AG08395 (cell line): ENCODE measurements at regions not wholly inside any gene's neighbourhood (a gene's known extent, or its start where the extent isn't known, plus 50 kb on each side); places are given as distances from the start of the nearest gene placed in this dataset.
"Not testable (repeated sequence)": the region's sequence is repeated elsewhere in the genome, so short reads cannot be mapped to it uniquely, and the experiment has no call there.

Source experiments
- DNase-seq: peaks from one replicate; pipeline ENCODE4 v3.0.0; 2012; ENCODE audit warnings: mixed read lengths, low spot score

GRCh38 chr10:125605167-125605566, 77.8 kb downstream of the TEX36 start:
- DNase-seq = no peak

DNA sequence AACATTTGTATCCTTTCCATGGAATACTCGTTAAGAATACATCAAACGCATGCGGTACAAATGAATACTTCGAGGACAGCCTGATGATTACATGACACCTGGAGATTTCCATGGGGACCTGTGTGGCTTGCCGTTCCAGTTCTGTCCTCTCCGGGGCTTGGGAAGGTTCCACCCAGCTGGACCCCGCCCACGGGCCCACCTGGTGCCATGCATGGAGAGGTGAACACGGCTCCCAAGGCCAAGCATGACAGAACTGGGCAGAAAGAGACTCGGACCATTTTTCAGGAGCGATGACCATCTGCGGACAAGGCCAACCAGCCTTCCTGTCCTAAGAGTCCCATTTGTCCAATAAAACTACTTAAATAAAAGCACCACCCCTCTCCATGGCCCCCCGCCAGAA, 80.1 kb downstream of the TEX36 start:
- DNase-seq = no peak

- no peak for DNase-seq
Measured at GRCh38 chr10:125599194-125599593, 83.8 kb downstream of the TEX36 start.

DNA sequence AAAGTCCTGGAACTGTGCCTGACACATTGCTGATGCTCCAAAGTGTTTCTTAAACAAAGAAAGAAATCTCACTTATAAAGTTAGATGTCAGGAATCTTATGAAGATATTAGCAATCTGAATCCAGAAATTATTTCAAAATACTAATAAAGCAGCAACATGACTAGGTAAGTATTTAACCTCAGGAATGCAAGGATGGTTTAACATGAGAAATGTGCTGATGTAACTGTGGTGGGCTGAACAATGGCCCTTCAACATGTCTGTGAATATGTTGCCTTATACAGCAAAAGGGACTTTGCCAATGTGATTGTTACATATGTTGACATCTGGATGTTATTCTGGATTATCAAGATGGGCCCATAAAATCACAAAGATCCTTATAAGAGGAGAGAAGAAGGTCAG, 87.1 kb downstream of the TEX36 start:
- no peak for DNase-seq

- DNase-seq = no peak
Measured at GRCh38 chr10:125593644-125594043, 89.3 kb downstream of the TEX36 start.

DNA sequence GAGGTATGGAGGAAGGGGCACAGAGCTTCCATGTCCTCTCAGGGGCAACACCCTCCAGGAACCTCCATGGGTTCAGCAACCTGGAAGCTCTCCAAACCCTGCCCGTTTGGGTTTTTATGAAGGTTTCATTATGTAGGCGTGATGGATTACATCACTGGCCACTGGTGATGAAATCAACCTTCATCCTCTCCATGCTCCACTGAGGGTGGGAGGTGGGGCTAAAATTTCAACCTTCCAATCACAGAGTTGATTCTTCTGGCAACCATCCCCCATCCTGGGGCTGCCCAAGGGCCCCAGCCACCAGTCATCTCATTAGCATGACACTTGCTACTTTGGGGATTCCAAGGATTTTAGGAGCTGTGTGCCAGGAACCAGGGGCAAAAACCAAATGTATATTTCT, 90.1 kb downstream of the TEX36 start:
- DNase-seq = no peak

- no peak for DNase-seq
Measured at GRCh38 chr10:125591886-125592285, 91.1 kb downstream of the TEX36 start.

- not testable (repeated sequence) for DNase-seq
Measured at GRCh38 chr10:125588738-125589137, 94.2 kb downstream of the TEX36 start.

DNA sequence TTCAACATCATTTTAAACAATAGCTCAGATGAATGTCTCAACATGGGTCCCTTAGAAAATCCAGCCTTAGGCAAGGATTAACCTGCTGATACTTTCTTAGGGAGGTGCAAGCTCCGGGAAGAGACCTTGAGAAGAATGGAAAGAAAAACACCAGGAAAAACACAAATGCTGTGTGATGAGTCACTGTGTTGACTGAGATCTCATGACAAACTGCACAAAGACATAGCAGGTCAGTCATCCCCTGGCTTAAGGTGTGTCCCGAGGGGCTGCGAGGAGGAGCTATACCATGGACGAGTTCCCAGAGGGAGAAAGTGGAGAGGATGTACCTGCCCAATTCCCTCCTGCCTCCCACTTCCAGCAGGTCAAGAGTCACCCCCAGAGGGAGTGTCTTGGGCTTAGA, 98.0 kb downstream of the TEX36 start:
- no peak for DNase-seq

- no peak for DNase-seq
Measured at GRCh38 chr10:125578658-125579315, 104.2 kb downstream of the TEX36 start.

DNA sequence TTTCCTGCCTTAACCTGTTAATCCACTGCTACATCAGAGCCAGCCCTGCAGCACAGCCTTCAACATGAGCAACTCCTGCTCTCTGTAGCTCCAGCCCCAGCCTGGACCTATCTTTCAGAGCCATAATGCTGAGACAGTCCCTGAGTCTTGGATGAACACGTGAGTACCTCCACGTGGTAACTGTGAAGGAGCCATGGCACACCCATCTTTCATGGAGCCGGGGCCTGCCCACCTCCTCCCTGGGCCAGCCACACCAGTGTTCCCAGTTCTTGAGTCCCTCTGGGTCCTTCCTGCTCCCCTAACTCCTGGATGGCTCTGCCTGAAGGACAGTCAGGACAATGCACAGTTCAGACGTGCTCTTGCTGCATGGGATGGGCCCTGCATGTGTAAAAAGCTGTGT, 107.1 kb downstream of the TEX36 start:
- no peak for DNase-seq

DNA sequence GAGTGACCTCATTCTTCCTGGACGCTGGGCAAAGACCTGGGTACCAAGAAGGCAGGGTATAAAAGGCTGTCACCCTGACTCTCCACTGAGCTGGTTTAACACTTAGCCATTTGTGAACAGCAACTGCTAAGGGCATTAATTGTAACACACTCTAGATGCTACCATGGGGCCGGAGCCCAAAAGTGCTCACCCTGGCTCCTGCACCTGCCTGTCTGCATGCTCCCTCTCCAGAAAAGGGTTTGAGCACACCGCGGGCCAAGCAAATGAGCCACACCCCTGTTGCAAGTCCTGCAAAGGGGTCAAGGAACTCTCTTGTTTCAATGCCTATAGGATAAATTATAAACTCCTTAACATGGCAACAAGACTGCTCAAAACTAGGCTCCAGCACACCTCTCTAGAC, 114.8 kb downstream of the TEX36 start:
- no peak for DNase-seq

DNA sequence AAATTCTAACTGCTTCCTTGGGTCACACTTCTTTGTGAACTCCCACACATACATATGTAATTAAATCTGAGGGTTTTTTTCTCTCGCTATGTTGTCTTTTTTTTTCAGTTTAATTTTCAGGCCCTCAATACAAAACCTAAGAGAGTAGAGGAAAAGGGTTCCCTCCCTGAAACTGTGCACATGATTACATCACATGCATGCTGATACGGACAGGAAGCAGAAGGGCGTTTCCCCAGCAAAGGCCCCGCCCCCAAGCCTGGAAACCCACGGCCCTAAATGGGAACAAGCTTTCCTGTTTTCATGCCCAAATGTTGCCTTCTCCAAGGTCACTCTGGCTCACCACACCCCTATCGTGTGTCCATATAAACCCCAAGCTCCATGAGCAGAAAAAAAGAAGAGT, 115.4 kb downstream of the TEX36 start:
- no peak for DNase-seq

GRCh38 chr10:125565046-125565445, 117.9 kb downstream of the TEX36 start:
- no peak for DNase-seq

GRCh38 chr10:125564570-125564969, 118.4 kb downstream of the TEX36 start:
- DNase-seq = no peak

DNA sequence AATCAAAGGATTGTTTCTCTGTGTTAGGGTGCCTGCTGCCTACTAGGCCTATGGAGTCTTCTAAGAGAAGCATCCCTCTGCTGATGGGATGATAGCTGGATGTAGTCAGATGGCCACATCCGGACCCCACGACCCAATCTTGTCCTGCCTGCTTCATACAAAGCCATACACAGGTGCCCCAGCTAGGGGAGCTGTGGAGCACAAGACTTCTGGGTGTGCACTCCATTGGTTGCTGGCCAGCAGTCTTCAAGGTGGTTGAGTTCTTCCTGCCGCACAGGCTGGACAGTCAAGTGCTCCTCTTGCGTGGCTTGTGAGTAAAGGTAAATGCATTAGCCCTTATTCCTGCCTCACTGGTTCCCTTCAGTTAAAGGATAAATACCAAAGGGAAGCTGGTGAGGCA, 120.2 kb downstream of the TEX36 start:
- DNase-seq = no peak

- DNase-seq = no peak
Measured at GRCh38 chr10:125560947-125561346, 122.0 kb downstream of the TEX36 start.

DNA sequence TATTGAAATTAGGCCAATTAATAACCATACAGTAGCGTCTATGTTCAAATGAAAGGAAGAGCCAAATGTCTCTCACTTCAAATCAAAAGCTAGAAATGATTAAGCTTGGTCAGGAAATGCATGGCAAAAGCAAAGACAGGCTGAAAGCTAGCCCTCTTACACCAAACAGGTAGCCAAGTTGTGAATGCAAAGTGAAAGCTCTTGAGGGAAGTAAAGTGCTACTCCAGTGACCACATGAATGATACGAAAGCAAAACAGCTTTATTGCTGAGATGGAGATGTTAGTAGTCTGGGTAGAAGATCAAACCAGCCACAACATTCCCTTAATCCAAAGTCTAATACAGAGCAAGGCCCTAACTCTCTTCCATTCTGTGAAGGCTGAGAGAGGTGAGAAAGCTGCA, 123.8 kb downstream of the TEX36 start:
- no peak for DNase-seq

DNA sequence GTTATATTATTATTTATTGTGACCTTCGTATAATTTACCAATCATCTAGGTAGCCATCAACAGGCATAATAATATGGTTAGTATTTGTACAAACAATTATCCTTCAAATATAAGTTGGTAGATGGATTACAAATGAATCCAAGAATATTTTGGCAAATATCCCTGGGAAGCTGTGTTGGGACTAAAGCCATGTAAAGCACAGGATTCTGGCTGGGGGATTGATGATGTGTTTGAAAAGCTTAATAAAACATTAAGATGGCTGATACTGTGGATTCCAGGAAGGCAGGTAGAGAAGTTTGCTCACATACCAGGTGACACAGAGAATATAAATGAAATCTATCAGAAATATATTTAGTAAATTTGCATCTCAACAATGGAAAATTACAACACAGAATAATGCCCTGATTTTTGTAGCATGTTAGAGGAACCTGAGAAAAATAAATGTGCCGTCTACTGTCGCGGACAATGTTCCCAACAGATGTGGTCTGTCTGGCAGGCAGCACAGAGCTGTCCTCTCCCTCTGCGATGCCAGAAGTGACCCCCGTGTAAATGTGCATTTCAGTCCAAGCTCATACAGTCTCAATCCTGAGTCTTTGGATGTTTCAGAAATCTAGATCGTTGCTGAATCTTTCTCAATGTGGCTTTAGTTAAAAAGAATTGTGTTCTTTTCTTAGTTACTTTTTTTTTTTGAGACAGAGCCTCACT, 125.0 kb downstream of the TEX36 start:
- DNase-seq = no peak

GRCh38 chr10:125557311-125557710, 125.7 kb downstream of the TEX36 start:
- DNase-seq = no peak

DNA sequence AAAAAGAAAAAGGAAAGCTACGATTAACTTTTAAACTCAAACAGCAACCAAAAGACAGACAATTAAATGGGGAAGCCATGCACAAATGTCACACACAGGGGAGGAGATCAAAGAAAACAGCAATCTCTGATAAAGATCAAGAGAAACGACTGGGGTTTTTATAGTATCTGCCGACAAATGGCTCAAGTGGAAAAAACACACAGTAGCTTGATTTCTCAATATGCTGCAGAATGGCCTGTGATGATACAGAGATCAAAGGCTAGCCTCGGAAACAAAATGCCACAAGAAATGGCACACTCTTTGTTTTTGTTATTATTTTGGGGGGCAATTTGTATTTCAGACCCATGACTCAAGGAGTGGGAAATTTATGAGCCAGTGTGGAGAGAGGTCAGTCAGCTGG, 126.1 kb downstream of the TEX36 start:
- DNase-seq = no peak

DNA sequence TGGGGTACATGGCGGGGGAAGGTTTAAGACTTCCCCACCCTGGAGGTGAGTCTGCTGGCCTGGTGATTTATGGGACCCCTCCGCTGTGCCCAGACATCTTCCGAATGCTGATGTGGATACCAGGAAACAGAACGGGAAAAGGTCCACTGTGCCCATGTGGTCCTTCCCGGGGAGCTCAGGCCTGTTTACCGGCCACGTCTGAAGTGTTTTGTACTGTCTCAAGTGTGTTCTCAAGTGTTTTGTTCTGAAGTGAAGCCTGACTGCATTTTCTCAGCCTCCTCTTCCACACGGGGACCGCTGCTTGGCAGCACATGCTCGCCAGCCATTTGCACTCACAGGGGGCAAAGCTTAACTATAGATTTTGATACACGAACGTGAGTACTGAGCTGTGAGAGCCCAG, 127.2 kb downstream of the TEX36 start:
- no peak for DNase-seq

DNA sequence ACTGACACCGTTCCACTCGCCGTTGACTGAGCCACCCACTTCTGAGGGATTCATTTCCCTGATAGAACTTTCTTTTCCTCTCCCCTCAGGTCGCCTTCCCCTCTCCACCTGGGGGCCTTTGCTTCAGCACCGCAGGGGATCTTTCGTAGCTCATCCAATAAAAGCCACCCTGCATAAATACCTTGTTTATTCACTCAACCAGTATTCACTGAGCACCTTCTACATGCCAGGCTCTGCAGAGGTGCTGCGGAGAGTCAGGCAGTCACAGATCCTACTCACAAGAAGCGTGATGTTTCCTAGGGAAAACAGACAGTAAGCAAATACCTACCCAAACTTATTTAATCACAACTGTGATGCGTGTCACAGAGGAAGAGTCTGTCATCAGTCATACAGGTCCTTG, 127.7 kb downstream of the TEX36 start:
- no peak for DNase-seq

GRCh38 chr10:125554753-125555152, 128.2 kb downstream of the TEX36 start:
- no peak for DNase-seq
